ENCODE measurements at regions not wholly inside any gene's neighbourhood (a gene's known extent, or its start where the extent isn't known, plus 50 kb on each side); places are given as distances from the start of the nearest gene placed in this dataset.

DNA sequence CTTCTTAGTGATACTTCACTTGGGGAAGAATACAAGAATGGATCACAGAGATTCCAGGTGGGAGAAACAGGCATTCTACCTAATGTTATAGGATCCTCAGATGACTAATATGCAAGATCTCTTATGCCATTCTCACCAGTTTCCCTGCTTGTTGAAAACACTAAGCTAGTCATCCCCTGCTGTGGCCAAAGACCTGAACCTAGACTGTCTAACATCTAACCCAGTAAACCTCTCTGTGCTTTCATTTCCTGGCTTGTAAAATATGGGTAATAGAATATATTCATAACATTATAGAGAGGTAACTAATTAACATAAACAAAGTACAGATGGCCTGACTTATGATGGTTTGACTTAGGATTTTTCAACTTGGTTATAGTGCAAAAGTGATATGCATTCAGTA is 776.3 kb downstream of the TUSC7 start:
- no peak for DNase-seq

DNA sequence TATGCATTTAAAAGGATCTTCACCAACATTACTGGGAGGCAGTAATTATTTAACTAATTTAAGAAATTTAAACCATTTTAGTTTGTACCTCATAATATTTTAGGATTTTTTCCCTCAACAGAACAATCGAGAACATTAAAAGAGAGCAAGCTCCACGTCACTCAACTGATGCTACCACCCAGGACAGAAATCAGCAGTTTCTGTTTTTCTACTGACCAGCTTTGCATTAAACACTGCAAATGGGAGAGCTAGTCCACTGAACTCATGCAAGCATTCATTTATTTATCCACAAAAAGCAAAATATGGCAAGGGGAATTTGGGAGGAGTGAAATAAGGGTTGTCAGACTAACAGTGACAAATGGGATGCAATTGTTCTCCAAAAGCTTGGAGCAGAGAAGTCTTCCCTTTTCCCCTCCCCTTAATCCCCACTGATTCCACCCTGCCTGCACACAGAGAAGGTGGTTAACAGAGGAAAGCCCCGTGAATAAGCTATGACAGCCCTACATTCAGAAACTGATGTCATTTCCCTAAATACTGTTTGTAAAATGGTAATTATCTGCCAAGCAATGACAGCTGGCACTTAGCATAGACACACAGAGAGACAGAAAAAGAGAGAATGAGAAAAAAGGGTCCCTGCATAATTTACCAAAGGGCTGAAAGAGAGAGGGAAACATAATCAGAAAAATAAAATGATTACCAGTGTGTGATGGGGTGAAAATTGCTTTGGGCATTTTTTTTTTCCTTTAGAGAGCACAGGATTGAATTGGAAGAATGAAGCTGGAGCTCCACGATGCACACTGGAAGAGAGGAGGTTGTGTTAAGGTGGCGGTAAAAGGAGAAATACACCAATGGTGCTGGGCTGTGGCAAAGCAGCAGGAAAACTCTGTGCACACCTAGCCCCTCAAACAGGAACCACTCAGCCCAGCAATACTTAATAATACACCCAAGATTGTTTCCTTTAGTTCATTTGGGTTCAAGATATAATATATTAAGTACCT is 777.4 kb downstream of the TUSC7 start:
- no peak for DNase-seq

DNA sequence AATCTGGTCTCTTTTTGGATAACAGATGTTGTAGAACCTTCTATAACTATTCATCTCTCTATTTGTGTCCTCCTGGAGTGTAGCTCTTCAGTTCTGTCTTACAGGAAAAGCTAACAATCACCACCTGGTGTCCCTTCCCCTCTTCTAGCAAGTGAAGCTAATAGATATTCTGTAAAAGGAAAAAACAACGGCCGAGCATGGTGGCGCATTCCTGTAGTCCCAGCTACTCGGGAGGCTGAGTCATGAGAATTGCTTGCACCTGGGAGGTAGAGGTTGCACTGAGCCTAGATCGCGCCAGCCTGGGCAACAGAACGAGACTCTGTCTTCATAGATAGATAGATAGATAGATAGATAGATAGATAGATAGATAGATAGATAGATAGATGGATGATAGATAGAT is 779.4 kb downstream of the TUSC7 start:
- DNase-seq = no peak

DNA sequence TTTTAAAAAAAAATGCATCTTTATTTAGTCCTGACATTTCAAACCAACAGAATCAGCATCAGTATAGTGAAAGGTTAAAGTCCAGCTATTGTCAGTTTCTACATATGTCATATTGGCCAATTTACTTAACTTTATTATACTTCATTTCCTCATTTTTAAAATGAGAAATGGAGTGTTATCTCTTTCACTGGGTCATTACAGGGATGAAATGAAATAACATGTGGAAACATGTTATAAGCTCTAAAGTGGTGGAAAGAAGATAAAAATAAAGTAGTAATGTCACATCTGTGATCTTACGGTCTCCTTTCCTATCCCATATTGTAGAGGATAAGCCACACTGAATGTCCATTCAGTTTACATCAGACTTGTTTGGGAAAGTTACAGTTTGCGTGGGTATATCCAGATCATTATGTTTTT is 780.1 kb downstream of the TUSC7 start:
- no peak for DNase-seq

DNA sequence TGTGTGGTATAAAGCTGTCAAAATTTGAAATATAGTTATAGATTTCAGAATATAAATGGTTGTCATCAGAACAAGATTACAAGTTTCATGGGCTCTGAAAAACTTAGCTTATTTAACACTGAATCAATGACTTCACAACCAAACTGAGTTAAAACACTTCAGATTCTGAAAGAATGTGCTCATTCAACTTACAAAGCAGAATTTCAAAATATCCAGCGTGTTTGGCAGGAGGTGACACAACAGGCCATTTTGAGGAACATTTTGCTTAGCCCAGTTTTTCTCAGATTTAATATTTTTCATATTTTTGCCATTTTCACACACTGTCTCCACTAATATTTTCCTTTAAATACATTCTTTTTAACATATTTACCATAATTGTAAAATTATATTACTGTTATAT is 781.1 kb downstream of the TUSC7 start:
- DNase-seq = no peak

DNA sequence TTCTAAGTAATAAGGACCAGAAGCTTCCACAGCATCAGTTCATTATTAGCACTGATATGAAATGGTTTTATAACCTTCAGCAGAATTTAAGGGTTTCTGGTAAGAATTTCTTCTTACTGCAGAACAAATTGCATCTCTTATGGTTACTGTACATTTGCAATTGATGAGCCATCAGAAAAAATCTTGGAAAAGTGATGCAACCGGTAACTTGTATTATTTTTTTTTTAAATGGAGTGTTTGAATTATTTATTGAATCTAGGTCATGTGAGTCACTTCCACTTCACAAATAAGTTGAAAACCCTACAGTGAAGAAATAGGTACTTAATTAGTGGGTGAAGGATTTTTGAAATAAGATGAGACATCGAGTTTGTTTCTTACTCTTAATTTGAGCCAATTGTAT is 786.0 kb downstream of the TUSC7 start:
- DNase-seq = no peak

DNA sequence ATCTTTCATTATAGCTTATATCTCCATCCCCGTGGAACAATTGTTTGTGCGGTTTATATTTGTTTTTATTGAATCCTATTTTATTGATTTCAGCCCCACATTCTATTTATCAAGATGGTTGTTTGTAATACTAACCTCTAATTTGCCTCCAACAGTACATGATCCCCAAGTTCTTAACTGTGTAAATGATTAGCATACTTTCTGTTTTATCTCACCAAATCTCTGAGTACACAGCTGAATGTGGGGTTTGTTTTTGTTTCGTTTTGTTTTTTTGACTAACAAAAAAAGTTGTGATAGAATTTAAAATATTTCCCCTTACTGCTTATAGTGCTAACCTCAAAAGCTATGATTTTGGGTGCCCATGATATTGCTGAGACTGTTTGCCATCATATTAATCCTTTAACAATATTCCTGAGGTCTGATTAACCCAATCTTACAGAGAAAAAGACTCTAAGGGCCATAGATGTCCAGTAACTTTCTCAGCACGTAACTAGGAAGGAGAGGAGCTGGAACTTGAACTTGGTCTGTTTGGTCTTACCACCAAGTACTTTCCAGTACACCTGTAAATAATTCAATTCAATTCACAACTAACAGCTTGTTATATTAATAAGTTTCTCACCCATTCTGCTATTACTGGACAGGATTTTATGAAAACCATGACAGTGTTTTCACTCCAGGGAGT is 789.8 kb downstream of the TUSC7 start:
- no peak for DNase-seq

DNA sequence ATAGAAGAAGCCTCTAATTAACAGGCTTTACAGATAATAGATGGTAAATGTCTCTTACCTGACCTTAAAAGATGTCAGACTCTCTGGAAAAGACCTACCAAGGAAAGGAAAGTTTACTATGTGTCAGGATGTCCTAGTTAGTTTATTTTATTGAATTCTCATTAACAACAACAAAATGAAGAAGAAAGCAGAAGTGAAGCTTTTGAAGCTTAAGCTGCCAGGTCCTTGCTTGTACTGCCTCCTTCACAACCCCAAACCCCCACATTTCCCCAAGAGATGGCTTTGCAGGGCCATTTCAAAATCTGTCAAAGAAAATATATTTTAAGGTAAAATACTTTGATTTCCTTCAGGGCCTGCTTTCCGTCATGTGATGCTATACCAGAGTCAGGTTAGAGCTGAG is 798.4 kb downstream of the TUSC7 start:
- no peak for DNase-seq

DNA sequence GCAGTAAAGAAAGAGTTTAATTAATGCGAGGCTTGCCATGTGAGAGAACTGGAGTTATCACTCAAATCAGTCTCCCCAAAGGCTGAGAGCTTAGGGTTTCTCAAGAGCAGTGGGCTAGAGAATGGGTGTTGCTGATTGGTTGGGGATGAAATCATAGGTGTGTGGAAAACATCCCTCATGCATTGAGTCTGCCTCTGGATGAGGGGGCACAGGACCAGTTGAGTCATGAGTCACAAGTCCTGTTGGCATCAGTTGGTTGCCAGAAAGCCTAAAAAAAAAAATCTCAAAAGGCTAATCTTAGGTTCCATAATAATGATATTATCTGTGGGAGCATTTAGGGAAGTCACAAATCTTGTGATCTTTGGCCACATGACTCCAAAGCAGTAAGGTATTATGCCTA is 800.3 kb downstream of the TUSC7 start:
- DNase-seq = no peak

DNA sequence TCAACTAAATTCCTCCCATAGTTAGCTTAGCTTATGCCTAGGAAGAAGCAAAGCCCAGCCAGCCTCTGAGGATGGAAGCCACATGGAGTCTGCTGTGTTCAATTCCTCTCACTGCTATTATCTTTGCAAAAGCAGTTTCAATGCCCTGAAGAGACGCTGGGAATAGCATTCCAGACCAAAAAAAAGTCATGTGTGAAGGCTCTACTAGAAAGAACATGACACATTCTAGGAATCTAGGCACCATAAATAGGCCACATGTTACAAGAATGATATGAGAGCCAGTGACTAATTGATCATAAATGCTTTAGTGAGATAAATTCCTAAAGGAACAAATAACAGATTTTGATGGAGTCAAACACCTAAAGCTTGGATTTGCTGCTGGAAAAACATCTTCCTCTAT is 800.8 kb downstream of the TUSC7 start:
- DNase-seq = no peak

DNA sequence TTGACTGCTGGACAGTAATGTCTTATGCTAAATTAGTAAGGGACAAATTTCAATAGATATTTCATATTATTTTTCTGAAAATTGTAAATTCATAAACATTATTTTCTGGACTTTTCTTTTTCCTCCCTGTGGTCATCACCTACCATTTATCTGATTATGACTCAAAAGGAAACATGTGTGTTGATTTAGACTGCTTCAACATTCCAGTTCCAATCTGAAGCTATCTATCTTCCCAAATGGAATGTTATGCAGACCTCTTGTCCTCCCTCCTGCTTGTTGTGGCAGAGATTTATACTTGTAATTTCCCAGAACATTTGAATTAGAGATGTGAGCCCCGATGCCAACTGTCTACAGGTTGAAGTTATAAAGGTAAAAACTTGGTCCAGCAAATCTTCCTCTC is 803.4 kb downstream of the TUSC7 start:
- DNase-seq = no peak

DNA sequence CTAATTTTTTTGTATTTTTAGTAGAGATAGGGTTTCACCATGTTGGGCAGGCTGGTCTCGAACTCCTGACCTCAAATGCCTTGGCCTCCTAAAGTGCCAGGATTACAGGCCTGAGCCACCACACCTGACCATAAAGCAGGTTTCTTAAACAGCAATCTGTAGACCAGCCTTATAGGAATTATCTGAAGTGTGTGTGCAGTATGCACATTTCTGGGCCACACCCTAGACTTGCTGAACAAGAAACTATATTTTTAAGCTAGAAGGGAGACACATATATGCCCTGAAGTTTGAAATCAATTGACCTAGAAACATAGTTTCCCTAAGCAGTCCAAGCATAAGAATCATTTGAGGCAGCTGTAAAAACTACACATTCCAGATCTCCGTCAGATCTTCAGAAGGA is 805.7 kb downstream of the TUSC7 start:
- DNase-seq = no peak

DNA sequence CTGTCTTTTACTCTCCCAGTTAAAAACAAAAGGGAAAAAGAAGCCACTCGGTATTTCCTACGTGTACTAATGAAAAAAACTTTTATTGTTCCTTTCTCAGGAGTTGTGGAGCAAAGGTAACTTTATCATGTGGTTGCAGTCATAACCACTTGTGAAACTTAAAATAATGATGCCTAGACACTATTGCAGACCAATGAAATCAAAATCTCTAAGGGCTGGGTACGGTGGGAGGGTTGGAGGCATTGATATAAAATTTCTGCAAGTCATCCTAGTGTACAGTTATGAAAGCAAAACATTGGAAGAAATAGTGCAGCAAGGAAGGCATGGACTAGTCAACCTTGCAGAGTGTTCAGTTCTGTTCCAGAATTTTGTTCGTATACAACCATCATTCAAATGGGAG is 808.8 kb downstream of the TUSC7 start:
- no peak for DNase-seq

DNA sequence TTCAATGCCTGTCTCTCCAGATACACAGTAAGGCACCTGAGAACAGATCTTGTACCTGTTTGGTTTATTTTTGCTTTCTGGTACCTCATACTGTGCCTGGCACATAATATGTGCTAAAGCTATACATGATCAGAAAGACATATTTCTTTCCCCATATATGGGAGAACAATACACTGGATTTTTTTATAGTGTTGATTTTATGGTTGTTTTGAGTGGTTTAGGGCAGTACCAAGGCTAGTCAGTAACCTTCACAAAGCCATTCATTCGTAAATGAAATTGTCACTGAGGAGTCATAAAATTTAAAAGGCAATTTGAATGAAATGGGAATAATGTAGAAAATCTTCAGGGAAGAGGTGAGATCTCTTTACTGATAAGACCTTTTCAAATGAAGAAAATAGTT is 810.2 kb downstream of the TUSC7 start:
- no peak for DNase-seq

DNA sequence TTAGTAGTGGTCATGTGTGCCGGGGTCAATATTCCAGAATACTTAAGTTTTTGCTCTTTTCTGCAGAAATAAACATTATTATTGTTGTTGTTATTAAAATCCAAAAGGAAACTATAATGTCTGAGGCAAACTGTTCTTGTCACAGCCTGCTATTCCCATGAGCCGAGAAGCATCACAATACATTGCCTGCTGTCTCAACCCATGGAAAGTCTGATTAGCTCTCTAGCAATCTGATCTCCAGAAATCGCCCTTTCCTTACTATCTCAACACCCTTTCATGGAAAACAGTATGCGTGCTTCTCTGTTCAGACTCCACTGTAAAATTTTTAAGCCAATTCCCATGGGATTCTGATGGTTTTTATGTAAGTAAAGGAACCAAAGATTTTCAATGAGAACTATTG is 811.0 kb downstream of the TUSC7 start:
- DNase-seq = no peak

DNA sequence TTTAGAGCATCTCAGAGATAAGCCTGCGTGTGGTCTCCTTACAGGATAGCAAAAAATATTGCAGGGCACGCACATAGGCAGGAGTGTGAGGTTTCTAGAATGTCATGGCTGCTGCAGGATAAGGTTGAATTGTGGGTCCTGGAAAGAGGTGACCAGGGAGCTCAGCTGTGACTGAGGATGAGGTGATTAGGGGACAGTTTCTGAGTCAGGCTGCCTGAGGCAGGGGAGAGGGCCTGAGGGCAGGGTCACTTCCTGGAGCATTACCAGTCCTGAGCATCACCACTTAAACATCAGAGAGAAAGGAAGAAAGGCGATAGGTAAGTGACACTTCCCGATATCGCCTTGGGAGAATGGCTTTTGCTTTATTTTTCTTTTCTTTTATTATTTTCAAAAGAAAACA is 813.8 kb downstream of the TUSC7 start:
- DNase-seq = no peak

DNA sequence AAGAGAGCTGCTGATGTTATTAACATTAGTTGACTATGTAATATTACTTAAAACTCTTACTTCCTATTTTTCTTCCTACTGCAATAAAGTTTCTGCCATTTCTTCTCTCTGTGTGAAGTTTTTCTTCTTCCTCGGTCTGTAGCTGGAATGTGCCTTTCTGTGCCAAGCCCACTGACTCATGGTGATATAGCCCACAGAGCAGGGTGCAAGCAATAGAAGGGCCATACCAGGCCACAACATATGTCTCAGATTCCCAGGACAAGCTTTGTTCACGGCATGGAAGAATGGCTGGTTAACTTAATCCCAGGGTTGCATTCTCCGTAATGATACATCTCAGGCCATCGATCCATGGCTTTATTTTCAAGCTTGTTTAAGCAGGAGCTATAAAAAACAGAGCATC is 815.3 kb downstream of the TUSC7 start:
- no peak for DNase-seq

DNA sequence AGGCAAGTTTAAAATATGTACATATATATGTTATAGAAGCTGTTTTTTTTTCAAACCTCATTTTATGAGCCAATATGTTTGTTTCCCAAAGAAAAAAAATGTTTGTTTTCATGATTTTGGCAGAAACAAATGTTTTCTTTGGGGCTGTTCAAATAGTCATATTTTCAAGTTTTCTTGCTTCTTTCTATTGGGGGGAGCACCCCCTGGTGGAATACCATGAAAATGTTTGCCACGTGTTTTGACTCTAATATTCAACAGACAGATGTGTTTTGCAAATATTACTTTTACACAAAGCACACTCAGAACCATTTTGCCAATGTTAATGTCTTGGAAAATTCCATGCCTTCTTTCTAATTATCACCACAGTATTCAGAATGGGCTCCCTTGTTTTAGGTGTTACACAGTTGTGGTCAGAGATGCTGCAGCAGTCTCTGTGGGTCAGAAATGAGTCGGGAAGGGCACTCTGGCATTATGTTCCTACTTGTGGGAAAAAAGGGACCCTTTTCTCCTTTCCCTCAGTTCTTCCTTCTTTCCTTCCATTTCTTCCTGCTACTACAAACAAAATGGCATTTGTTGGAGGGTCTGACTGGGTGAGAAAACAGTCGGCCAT is 817.0 kb downstream of the TUSC7 start:
- DNase-seq = peak; percentile 46

DNA sequence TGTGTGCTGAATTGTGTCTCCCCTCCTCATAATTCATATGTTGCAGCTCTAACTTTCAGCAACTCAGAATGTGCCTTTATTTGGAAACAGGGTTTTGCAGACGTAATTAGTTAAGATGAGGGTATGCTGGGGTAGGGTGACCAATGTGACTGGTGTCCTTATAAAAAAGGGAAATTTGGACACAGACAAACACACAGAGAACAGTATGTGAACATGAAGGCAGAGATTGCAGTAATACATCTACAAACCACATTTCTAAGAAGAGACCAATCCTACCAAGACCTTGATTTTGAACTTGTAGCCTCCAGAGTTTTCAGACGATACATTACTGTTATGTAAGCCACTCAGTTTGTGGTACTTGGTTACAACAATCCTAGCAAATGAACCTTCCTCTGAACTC is 817.8 kb downstream of the TUSC7 start:
- DNase-seq = no peak

DNA sequence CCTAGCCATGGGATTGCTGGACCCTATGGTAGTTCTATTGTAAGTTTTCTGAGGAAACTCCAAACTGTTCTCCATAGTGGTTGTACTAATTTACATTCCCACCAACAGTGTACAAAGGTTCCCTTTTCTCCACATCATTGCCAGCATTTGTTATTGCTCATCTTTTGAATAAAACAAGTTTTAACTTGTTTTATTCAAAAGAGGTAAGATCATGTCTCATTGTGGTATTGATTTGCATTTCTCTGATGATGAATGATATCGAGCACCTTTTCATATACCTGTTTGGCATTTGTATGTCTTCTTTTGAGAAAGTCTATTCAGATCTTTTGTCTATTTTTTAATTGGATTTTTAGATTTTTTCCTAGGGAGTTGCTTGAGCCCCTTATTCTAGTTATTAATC is 819.1 kb downstream of the TUSC7 start:
- DNase-seq = no peak

DNA sequence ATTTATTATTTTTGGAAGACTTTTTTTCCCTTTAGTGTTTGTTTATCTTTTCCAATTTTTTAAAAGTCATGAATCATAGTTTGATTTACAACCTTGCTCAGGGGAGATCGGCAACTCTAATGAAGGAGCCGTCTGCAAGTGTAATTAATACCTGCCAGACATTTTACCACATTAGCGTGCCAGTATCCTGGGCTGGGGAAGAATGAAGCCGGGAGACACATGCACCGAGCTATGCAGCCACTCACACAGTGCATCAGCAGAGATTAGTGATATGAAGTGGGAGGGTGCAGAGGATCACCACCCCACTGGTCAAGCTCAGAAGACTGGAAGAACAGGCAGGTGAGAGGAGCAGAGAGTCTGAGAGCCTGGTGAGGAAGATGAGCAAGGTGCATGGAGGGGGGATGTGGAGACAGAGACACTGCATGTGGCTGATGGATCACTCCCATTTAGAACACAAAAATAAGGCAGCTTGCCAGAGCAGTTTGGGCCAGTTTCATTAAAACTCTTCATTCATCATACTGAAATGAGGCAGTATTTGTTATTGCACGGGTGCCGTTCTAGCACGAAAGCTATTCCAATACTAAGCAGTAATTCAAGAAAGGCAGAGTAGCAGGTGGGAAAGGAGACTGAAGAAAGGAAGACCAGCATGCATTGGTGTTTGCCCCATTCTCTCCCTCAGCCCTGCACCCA is 821.6 kb downstream of the TUSC7 start:
- no peak for DNase-seq

DNA sequence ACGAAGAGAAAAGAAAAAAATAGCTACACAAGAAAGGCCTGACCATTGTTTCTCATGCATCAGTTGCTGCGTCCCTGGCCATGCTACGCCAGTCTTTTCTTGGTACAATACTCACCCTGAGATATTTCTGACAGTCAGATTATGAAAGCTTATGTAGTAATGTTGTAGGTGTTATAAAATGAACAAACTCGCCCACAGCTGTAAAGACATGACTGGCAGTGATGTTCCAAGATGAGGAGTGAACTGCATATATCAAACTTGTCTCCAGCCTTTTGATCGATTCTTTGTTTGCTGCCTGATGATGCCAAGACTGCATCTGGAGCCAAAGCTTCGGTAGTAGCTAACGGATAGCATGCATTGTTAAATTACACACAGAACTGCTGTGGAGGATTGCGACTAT is 822.7 kb downstream of the TUSC7 start:
- DNase-seq = no peak

DNA sequence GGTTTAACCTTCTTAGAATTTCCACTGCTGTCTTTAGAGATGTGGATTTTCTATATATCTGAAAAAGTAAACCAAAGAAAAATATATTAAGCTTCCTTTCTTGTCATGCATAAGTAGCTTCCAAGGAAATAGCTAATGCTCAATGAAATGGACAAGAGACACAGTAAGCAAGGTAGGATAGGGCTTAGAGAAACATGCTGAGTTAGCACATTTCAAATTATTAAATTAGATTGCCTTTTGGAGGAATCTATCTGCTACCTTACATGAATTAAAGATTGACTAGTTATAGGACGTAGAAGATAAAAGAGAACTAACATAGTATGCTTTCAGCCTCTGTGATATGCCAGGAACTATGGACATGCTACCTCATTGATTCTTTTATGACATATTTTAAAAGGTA is 824.6 kb downstream of the TUSC7 start:
- no peak for DNase-seq
